HepG2 (cell line): ENCODE measurements at regions not wholly inside any gene's neighbourhood (a gene's known extent, or its start where the extent isn't known, plus 50 kb on each side); places are given as distances from the start of the nearest gene placed in this dataset.

Experiments
- CTCF ChIP-seq: sonication (generic); formaldehyde crosslinking; IDR thresholded peaks from 2 replicates; pipeline ENCODE4 v1.5.0; 2020; ENCODE audit warnings: mild to moderate bottlenecking, missing genetic modification reagents, moderate library complexity
- EZH2 ChIP-seq: conservative IDR thresholded peaks from 2 replicates; pipeline ENCODE4 v1.6.1; 2012; ENCODE audit warnings: mild to moderate bottlenecking, low read depth, low read length, moderate library complexity
- GABPB1 ChIP-seq: IDR thresholded peaks from 2 replicates; pipeline ENCODE4 v1.6.1; 2016; ENCODE audit warnings: mild to moderate bottlenecking, missing genetic modification reagents, moderate library complexity, missing compliant biosample characterization
- GLMP ChIP-seq: sonication (generic); formaldehyde crosslinking; IDR thresholded peaks from 2 replicates; pipeline ENCODE4 v1.9.0; 2021; ENCODE audit warnings: missing genetic modification reagents, mild to moderate bottlenecking, borderline replicate concordance
- HDAC2 ChIP-seq: sonication (generic); formaldehyde crosslinking; IDR thresholded peaks from 2 replicates; pipeline ENCODE4 v1.4.0; 2020; ENCODE audit warnings: missing genetic modification reagents
- HMG20B ChIP-seq: conservative IDR thresholded peaks from 2 replicates; pipeline ENCODE4 v1.6.1; 2016; ENCODE audit warnings: missing genetic modification reagents, missing compliant biosample characterization
- JUND ChIP-seq: sonication (generic); formaldehyde crosslinking; IDR thresholded peaks from 2 replicates; pipeline ENCODE4 v1.8.0; 2022; ENCODE audit warnings: mild to moderate bottlenecking, missing genetic modification reagents
- POLR2A ChIP-seq, 2 experiments: IDR thresholded peaks; 2 replicates each; pipeline ENCODE4 v1.6.1; 2011; ENCODE audit warnings: low read depth in 2 of 2, low read length in 2 of 2, mild to moderate bottlenecking in 1 of 2, moderate library complexity in 1 of 2; ENCODE audit not compliant: insufficient read depth in 1 of 2
- SP4 ChIP-seq: sonication (generic); formaldehyde crosslinking; IDR thresholded peaks from 2 replicates; pipeline ENCODE4 v1.8.1; 2023; ENCODE audit warnings: mild to moderate bottlenecking, missing genetic modification reagents
- ZBTB8A ChIP-seq: sonication (generic); formaldehyde crosslinking; IDR thresholded peaks from 2 replicates; pipeline ENCODE4 v1.4.0; 2020; ENCODE audit warnings: mild to moderate bottlenecking, low read depth, missing genetic modification reagents, borderline replicate concordance

GRCh38 chr2:62325398-62325797, 129.5 kb downstream of the B3GNT2 start:
- TF ChIP-seq EZH2 (no peak), POLR2A (IDR thresholded peaks at IDR 0.05; ENCODE audit: insufficient read depth in 1 of 2, low read depth in 2 of 2, low read length in 2 of 2) (no peak), CTCF (CRISPR knock-in tag) (no peak), JUND (CRISPR knock-in tag) (no peak), HMG20B (CRISPR knock-in tag) (no peak), HDAC2 (CRISPR knock-in tag) (no peak), GABPB1 (CRISPR knock-in tag) (no peak), ZBTB8A (CRISPR knock-in tag) (no peak), GLMP (CRISPR knock-in tag) (no peak), SP4 (no peak)
